ENCODE measurements at regions not wholly inside any gene's neighbourhood (a gene's known extent, or its start where the extent isn't known, plus 50 kb on each side); places are given as distances from the start of the nearest gene placed in this dataset.

DNA sequence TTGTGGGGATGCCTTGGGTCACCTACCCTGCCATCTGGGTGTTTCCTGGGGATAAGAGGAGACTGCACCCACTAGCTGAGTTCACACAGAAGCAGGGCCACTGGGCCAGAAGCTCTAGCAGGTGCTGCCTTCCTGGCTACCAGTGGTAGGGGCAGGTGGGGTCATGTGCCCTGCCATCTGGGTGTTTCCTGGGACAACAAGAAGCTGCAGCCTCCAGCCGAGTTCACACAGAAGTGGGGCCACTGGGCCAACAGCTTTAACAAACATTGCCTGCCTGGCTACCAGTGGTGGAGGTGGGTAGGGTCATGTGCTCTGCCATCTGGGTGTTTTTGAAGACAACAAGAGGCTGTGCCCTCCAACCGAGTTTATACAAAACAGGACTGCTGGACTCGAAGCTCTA is 282.2 kb upstream of the SYT4 start:
- H3K9me3 ChIP-seq (ENCODE audit: control insufficient read depth, insufficient read depth, low read length), result no peaks in the 10 kb centered on the region
- WGBS (ENCODE audit: insufficient coverage, insufficient read length), result no CpG with 5 or more reads among the region's 3 CpGs
- H3K4me1 ChIP-seq (ENCODE audit: control insufficient read depth, insufficient read depth, low read length), result no peaks in the 10 kb centered on the region
- no peaks in the 10 kb centered on the region for H3K36me3 ChIP-seq (ENCODE audit: control insufficient read depth, insufficient read depth, low read length)
- H3K4me3 ChIP-seq (ENCODE audit: low read length), result no peak overlapping the region
- H3K27me3 ChIP-seq (ENCODE audit: control insufficient read depth, insufficient read depth, low read length), result no peaks in the 10 kb centered on the region
- no peak for DNase-seq (ENCODE audit: low read depth, low spot score)
- no peak overlapping the region for H3K27ac ChIP-seq (ENCODE audit: low read length)

DNA sequence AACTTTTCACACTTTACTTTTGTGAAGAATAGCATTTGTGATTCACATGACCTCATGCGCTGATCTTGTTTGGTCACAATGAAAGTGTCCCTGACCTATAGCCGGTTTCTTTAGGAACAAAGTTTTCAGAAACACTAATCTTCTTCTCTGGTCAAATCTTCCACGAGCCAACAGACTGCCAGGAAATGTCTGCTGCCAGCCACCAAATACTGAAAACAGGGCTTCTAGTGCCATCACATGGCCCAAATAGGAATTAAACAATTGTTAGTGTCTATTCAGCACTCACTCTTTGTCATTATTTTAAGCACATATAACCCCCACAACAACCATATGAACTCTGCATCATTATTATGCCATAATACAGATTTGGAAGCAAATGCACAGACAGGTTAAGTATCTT is 286.5 kb upstream of the SYT4 start:
- Histone ChIP-seq H3K4me1 (ENCODE audit: control insufficient read depth, insufficient read depth, low read length) (no peaks in the 10 kb centered on the region), H3K36me3 (ENCODE audit: control insufficient read depth, insufficient read depth, low read length) (no peaks in the 10 kb centered on the region), H3K27me3 (ENCODE audit: control insufficient read depth, insufficient read depth, low read length) (no peaks in the 10 kb centered on the region), H3K9me3 (ENCODE audit: control insufficient read depth, insufficient read depth, low read length) (no peaks in the 10 kb centered on the region), H3K27ac (ENCODE audit: low read length) (no peak overlapping the region), H3K4me3 (ENCODE audit: low read length) (no peak overlapping the region)
- peak; percentile 27 for DNase-seq (ENCODE audit: low read depth, low spot score)
- WGBS (ENCODE audit: insufficient coverage, insufficient read length), result no CpG with 5 or more reads among the region's 3 CpGs

DNA sequence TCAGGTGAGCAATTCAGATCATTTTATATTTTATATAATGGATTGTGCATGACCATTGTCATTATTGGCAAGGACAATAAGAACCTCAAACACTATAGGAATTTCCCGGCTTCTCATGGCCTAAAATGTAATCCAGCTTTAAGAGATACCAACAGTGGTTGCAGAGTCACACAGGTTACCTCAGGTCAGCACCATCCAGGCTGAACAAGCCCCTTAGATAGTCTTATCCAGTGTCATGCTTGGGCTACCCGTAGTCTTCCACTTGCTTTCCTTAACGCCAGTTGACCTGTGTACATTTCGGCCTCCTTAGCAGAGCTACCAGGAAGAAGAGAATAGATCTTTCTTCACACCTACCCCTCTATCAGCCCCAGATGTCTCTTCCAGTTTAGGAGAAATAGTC is 293.3 kb upstream of the SYT4 start:
- Histone ChIP-seq H3K9me3 (ENCODE audit: control insufficient read depth, insufficient read depth, low read length) (no peaks in the 10 kb centered on the region), H3K27me3 (ENCODE audit: control insufficient read depth, insufficient read depth, low read length) (no peaks in the 10 kb centered on the region), H3K4me1 (ENCODE audit: control insufficient read depth, insufficient read depth, low read length) (no peaks in the 10 kb centered on the region), H3K4me3 (ENCODE audit: low read length) (no peak overlapping the region), H3K27ac (ENCODE audit: low read length) (no peak overlapping the region), H3K36me3 (ENCODE audit: control insufficient read depth, insufficient read depth, low read length) (no peaks in the 10 kb centered on the region)
- no CpG with 5 or more reads among the region's 4 CpGs for WGBS (ENCODE audit: insufficient coverage, insufficient read length)
- DNase-seq (ENCODE audit: low read depth, low spot score), result no peak

DNA sequence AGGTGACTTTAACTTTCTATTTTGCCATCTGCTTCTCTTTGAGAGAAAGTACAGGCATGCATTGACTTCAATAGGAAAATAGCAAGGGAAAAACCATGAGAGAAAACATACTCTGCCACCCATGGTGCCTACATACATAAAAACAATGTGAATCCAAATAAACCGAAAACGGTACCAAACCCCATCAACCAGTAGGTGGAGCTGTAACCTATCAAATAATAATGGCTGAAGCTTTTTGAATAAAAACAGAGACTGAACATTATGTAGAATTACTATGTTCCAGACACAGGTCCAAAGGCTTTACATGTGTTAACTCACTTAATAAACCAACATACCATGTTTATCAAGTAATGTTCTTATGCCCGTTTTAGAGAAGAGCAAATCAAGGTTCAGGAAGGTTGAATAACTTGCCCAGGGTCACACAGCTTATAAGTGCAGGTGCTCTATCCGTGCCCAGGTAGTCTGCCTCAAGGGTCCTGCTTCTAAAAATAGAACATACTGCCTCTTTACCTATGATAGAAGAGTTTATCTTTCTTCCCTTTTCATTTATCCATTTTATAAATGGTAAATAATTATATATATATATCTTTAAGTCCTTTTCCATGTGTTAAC is 293.9 kb upstream of the SYT4 start:
- DNase-seq (ENCODE audit: low read depth, low spot score), result no peak
- no CpG with 5 or more reads among the region's 4 CpGs for WGBS (ENCODE audit: insufficient coverage, insufficient read length)
- H3K27ac ChIP-seq (ENCODE audit: low read length), result no peak overlapping the region
- H3K27me3 ChIP-seq (ENCODE audit: control insufficient read depth, insufficient read depth, low read length), result no peaks in the 10 kb centered on the region
- H3K9me3 ChIP-seq (ENCODE audit: control insufficient read depth, insufficient read depth, low read length), result no peaks in the 10 kb centered on the region
- H3K4me3 ChIP-seq (ENCODE audit: low read length), result no peak overlapping the region
- H3K36me3 ChIP-seq (ENCODE audit: control insufficient read depth, insufficient read depth, low read length), result no peaks in the 10 kb centered on the region
- no peaks in the 10 kb centered on the region for H3K4me1 ChIP-seq (ENCODE audit: control insufficient read depth, insufficient read depth, low read length)

DNA sequence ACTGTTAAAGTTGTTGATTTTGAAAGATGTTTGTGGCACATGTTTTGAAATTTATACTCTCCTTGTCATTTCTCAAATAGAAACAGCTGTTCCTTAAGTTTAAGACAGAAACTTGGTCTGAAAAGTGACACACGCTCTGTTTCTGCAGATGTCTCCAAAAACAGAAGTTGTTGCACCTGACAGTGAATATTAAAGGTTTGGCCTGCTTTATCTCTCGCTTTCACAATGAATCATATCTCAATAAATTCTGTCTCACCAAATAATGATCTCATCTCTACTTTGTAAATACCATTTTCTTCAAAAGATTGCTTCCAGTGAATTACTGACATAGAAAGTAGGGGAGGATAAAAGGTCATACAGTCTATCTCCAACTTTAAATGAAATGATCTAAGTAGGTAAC is 294.9 kb upstream of the SYT4 start:
- Histone ChIP-seq H3K4me3 (ENCODE audit: low read length) (no peak overlapping the region), H3K9me3 (ENCODE audit: control insufficient read depth, insufficient read depth, low read length) (no peaks in the 10 kb centered on the region), H3K27me3 (ENCODE audit: control insufficient read depth, insufficient read depth, low read length) (no peaks in the 10 kb centered on the region), H3K4me1 (ENCODE audit: control insufficient read depth, insufficient read depth, low read length) (no peaks in the 10 kb centered on the region), H3K36me3 (ENCODE audit: control insufficient read depth, insufficient read depth, low read length) (no peaks in the 10 kb centered on the region), H3K27ac (ENCODE audit: low read length) (no peak overlapping the region)
- WGBS (ENCODE audit: insufficient coverage, insufficient read length), result no CpG with 5 or more reads among the region's 2 CpGs
- no peak for DNase-seq (ENCODE audit: low read depth, low spot score)

DNA sequence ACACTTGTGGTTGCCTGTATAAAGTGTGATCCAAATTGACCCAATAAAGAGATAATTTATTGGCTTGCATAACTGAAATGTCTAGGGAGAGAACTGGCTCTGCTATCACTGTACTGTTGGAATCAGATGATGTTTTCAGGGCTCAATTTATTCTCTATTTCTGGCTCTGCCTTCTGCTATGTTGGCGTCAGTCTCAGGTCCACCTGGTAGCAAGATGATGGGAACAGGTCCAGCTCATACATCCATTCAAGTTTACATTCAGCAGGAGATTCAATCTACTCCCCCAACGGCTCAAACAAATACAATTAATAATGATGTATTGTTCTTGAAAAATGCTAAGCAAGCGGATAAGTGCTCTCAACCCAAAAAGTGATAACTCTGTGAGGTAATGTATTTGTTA is 297.7 kb upstream of the SYT4 start:
- no peak overlapping the region for H3K27ac ChIP-seq (ENCODE audit: low read length)
- no peaks in the 10 kb centered on the region for H3K27me3 ChIP-seq (ENCODE audit: control insufficient read depth, insufficient read depth, low read length)
- H3K4me3 ChIP-seq (ENCODE audit: low read length), result no peak overlapping the region
- H3K4me1 ChIP-seq (ENCODE audit: control insufficient read depth, insufficient read depth, low read length), result no peaks in the 10 kb centered on the region
- H3K9me3 ChIP-seq (ENCODE audit: control insufficient read depth, insufficient read depth, low read length), result no peaks in the 10 kb centered on the region
- no peak for DNase-seq (ENCODE audit: low read depth, low spot score)
- H3K36me3 ChIP-seq (ENCODE audit: control insufficient read depth, insufficient read depth, low read length), result no peaks in the 10 kb centered on the region
- WGBS (ENCODE audit: insufficient coverage, insufficient read length), result no CpG with 5 or more reads among the region's 3 CpGs

DNA sequence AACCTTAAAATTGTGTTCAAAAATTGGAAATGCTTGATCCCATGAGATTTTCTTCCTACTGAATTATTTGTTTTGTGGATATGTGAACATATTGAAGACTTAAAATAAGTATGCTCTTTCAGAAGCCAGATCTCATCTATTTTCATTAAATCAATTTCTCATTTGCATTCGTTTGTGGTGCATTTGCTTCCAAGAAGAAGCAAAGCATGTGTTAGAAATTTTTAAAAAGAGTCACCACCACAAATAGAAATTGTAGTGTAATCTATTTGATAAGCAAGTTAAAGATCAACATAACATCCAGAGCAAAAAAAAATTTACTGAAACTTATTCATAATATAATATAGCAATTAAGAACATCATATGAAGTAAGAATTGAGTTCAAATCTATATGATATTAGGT is 300.9 kb upstream of the SYT4 start:
- no CpG with 5 or more reads among the region's 1 CpG for WGBS (ENCODE audit: insufficient coverage, insufficient read length)
- H3K9me3 ChIP-seq (ENCODE audit: control insufficient read depth, insufficient read depth, low read length), result no peaks in the 10 kb centered on the region
- no peak for DNase-seq (ENCODE audit: low read depth, low spot score)
- H3K36me3 ChIP-seq (ENCODE audit: control insufficient read depth, insufficient read depth, low read length), result no peaks in the 10 kb centered on the region
- H3K27ac ChIP-seq (ENCODE audit: low read length), result no peak overlapping the region
- no peak overlapping the region for H3K4me3 ChIP-seq (ENCODE audit: low read length)
- no peaks in the 10 kb centered on the region for H3K4me1 ChIP-seq (ENCODE audit: control insufficient read depth, insufficient read depth, low read length)
- H3K27me3 ChIP-seq (ENCODE audit: control insufficient read depth, insufficient read depth, low read length), result no peaks in the 10 kb centered on the region

DNA sequence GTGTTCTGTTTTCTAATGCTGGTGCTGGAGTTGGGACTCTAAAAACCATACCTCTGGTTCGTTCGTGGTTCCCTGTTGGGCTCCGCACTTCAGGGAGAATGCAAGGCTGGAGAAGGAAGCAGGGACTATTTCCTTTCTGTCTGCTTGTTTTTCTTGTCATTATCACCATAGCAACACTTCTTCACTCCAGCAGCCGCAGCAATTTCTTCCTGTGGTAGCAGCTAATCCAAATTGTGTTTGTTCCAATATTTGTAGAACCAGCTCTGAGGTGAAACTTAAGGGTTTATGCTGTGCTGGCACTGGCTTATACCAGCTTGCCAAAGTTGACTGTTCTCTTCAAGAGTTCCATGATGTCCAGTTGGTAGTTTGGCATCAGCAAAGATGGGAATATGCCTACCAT is 301.4 kb upstream of the SYT4 start:
- Histone ChIP-seq H3K9me3 (ENCODE audit: control insufficient read depth, insufficient read depth, low read length) (no peaks in the 10 kb centered on the region), H3K27me3 (ENCODE audit: control insufficient read depth, insufficient read depth, low read length) (no peaks in the 10 kb centered on the region), H3K4me1 (ENCODE audit: control insufficient read depth, insufficient read depth, low read length) (no peaks in the 10 kb centered on the region), H3K36me3 (ENCODE audit: control insufficient read depth, insufficient read depth, low read length) (no peaks in the 10 kb centered on the region), H3K27ac (ENCODE audit: low read length) (no peak overlapping the region), H3K4me3 (ENCODE audit: low read length) (no peak overlapping the region)
- no CpG with 5 or more reads among the region's 4 CpGs for WGBS (ENCODE audit: insufficient coverage, insufficient read length)
- DNase-seq (ENCODE audit: low read depth, low spot score), result no peak

DNA sequence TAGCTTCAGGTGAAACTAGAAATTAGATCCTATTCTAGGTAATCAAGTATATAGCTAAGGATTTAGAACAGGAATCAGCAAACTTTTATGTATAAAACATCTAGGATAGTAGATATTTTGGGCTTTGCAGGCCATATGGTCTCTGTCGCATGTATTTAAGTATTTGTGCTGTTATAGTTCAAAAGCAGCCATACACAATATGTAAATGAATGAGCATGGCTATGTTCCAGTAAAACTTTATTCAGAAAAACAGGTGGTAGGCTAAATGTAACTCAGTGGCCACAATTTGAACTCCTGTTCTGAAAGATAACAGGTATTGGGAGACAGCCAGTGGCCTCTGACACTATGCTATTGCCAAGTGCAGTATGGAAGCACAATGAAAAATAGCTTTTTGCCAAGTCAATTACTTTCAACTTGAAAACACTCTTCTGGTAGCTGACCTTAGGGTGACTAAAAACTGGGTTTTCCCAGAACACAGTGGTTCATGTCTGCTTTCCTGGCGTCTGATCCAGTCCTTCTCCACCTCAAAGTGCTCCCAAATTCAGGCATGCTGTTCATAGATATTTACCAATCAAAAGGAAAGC is 304.7 kb upstream of the SYT4 start:
- no peaks in the 10 kb centered on the region for H3K27me3 ChIP-seq (ENCODE audit: control insufficient read depth, insufficient read depth, low read length)

DNA sequence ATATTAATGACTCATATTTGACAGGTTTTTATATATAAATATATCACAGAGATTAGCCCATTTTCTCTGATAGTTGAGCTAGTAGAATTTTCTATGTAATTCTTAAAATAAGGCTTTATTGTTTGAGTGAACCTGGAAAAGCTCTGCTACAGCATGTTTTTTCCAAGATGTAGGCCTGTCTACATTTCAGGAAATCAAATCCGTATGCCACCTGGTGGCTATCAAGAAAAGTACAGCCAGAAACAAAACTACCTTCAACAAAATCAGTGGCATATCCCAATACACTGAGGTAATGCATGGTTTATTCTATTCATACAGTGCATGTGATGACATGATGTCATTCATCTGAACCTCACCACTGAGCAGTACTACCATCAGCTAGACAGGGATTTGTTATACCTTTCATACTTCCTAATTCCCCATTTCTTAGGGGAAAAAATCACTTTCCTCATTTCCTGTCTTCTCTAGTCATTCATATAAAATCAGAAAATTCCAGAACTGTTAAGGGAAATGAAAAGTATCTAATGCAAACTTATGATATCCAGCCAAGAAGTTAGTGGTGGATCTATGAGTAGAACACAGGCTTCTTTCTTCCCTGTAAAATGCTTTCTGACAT is 310.4 kb upstream of the SYT4 start:
- no CpG with 5 or more reads among the region's 1 CpG for WGBS (ENCODE audit: insufficient coverage, insufficient read length)
- Histone ChIP-seq H3K9me3 (ENCODE audit: control insufficient read depth, insufficient read depth, low read length) (no peaks in the 10 kb centered on the region), H3K27me3 (ENCODE audit: control insufficient read depth, insufficient read depth, low read length) (no peaks in the 10 kb centered on the region), H3K36me3 (ENCODE audit: control insufficient read depth, insufficient read depth, low read length) (no peaks in the 10 kb centered on the region), H3K4me1 (ENCODE audit: control insufficient read depth, insufficient read depth, low read length) (no peaks in the 10 kb centered on the region), H3K27ac (ENCODE audit: low read length) (no peak overlapping the region), H3K4me3 (ENCODE audit: low read length) (no peak overlapping the region)
- no peak for DNase-seq (ENCODE audit: low read depth, low spot score)

More for the DNA sequence above, 304.7 kb upstream of the SYT4 start:
- no CpG with 5 or more reads among the region's 2 CpGs for WGBS (ENCODE audit: insufficient coverage, insufficient read length)
- Histone ChIP-seq H3K27ac (ENCODE audit: low read length) (no peak overlapping the region), H3K4me3 (ENCODE audit: low read length) (no peak overlapping the region), H3K9me3 (ENCODE audit: control insufficient read depth, insufficient read depth, low read length) (no peaks in the 10 kb centered on the region), H3K36me3 (ENCODE audit: control insufficient read depth, insufficient read depth, low read length) (no peaks in the 10 kb centered on the region), H3K4me1 (ENCODE audit: control insufficient read depth, insufficient read depth, low read length) (no peaks in the 10 kb centered on the region)
- DNase-seq (ENCODE audit: low read depth, low spot score), result no peak

DNA sequence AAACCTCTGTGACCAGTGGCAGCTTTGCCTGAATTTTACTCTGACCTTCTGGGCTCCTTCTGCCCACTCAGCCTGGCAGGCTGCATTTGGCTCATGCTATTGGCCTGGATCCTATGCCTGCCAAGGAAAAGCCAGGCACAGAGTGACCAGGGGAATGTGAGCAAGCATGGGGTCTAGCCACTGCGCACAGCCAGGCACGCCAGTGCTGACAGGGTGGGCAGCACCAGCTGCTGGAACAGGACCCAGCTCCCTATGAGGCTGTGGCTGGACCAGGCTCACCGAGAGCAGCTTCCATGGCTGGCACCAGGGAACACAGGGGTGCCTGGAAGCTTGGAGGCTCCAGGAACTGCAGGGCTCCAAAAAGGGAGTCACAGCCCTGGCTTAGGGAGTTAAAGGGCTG is 311.5 kb upstream of the SYT4 start:
- Histone ChIP-seq H3K4me1 (ENCODE audit: control insufficient read depth, insufficient read depth, low read length) (no peaks in the 10 kb centered on the region), H3K4me3 (ENCODE audit: low read length) (no peak overlapping the region), H3K36me3 (ENCODE audit: control insufficient read depth, insufficient read depth, low read length) (no peaks in the 10 kb centered on the region), H3K27me3 (ENCODE audit: control insufficient read depth, insufficient read depth, low read length) (no peaks in the 10 kb centered on the region), H3K27ac (ENCODE audit: low read length) (no peak overlapping the region), H3K9me3 (ENCODE audit: control insufficient read depth, insufficient read depth, low read length) (no peaks in the 10 kb centered on the region)
- no peak for DNase-seq (ENCODE audit: low read depth, low spot score)
- no CpG with 5 or more reads among the region's 3 CpGs for WGBS (ENCODE audit: insufficient coverage, insufficient read length)
